Transverse colon (tissue), 4 donors: ENCODE measurements at regions not wholly inside any gene's neighbourhood (a gene's known extent, or its start where the extent isn't known, plus 50 kb on each side); places are given as distances from the start of the nearest gene placed in this dataset.

Experiments used
- POLR2AphosphoS5 ChIP-seq, 3 donors: sonication (generic); formaldehyde crosslinking; IDR thresholded peaks; one replicate each; pipeline ENCODE4 v1.6.1; 2016; ENCODE audit warnings: antibody characterized with exemption in 3 of 3
- TF ChIP-seq, protein P1 (sequence below), 5 experiments: fragments of 200-600 bp in 3 of 5; fragments of 450-650 bp in 2 of 5; sonication (generic) in 3 of 5; IDR thresholded peaks; 1 replicate in 2 of 5; 2 replicates in 3 of 5; pipeline ENCODE4 v1.5.1; 2016 to 2017; ENCODE audit warnings: antibody characterized with exemption in 5 of 5, inconsistent platforms in 3 of 5, mild to moderate bottlenecking in 2 of 5, moderate library complexity in 1 of 5

DNA sequence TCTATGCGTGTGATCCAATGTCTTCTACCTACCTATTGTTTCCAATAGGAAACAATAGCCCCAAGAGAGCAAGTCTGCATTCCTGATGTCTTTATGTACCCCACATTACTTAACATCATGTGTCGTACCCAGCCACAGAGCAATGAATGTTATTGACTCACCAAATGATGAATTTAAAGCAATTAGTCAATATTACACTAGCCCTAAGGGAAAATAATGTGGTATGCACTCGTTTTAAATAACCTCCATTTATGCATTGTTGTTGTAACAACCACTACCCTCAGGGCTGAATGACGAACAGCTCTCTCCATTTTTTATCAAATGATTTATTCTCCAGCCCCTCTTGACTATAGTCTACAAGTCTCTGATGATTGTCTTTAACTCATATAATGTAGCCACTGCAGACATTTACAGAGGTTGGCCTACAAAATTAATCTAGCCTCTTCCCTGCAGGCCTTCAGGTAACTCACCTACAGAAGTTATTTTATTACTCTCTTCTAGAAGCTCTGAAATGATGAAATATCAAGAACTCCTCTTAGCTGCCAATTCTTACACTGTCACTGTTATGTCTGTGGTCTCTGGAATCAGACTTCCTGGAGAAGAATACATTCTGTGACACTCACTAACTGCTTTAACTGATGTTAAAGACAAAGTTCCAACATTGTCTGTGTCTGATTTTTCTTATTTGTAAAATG lies 601.7 kb upstream of the GRIA3 start:
- TF ChIP-seq, protein P1, sequence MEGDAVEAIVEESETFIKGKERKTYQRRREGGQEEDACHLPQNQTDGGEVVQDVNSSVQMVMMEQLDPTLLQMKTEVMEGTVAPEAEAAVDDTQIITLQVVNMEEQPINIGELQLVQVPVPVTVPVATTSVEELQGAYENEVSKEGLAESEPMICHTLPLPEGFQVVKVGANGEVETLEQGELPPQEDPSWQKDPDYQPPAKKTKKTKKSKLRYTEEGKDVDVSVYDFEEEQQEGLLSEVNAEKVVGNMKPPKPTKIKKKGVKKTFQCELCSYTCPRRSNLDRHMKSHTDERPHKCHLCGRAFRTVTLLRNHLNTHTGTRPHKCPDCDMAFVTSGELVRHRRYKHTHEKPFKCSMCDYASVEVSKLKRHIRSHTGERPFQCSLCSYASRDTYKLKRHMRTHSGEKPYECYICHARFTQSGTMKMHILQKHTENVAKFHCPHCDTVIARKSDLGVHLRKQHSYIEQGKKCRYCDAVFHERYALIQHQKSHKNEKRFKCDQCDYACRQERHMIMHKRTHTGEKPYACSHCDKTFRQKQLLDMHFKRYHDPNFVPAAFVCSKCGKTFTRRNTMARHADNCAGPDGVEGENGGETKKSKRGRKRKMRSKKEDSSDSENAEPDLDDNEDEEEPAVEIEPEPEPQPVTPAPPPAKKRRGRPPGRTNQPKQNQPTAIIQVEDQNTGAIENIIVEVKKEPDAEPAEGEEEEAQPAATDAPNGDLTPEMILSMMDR (IDR thresholded peaks at IDR 0.05) = no peak
- no peak for TF ChIP-seq POLR2AphosphoS5 (IDR thresholded peaks at IDR 0.05)
